T-helper 1 cell (primary cell): ENCODE measurements at regions not wholly inside any gene's neighbourhood (a gene's known extent, or its start where the extent isn't known, plus 50 kb on each side); places are given as distances from the start of the nearest gene placed in this dataset.

Source experiments
- DNase-seq, 5 donors: peaks; one replicate each; pipeline ENCODE4 v3.0.0-alpha.2; 2012 to 2020

DNA sequence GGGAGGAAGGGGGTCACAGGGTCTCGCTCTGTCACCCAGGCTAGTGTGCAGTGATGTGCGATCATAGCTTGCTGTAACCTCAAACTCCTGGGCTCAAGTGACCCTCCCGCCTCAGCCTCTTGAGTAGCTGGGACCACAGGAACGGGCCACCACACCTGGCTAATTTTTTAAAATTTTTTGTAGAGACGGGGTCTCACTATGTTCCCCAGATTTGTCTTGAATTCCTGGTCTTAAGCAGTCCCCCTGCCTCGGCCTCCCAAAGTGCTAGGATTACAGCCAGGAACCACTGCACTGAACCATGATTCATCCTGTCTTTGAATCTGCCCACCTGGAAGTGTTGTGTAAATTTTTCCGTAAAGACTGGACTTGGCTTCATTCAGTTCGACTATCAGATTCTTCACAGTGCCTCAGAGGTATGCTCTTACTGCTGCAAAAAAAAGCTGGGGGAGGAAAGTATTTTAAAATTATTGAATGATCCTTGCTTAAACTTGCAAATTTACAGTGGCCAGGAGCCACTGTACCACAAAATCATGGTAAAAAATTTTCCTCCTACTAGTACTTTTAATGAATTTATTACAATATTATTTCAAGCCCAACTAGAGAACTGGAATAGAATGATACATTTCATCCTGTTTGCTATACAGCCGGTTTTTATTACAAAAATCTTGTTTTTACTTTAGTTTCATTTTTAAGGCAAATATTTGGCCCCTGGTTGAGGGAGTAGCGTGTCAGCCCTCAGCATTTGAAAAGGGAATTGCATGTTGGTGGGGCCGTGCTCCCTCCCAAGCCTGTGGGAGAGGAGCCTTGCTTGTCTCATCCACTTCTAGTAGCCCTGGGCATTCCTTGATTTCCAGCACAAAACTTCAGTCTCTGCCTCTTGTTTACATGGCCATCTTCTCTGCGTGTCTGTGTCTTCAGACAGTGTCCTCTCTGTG is 202.5 kb upstream of the SGK1 start:
- no peak for DNase-seq

DNA sequence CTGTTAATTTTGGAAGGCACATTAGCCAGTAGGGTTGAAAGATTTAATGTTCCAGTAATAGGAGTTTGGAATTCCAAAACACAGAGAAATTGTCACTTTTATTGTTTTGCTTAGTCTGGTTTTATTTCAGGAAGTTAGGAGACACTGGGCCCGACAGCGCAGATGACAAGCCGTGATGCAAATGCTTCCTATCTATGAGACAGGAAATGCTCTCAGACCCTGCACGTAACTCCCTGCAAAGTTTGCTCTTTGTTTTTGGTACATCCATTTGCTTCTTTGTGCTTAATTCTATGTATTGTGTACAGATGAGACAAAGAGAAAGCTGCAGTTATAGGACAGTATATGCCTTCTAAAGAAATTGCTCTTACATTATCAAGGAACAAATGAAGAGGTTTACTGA is 201.6 kb upstream of the SGK1 start:
- peak in 4 of 5 donors; percentile 15 to 76 (median 22) for DNase-seq

- no peak for DNase-seq
Observed at GRCh38 chr6:134517868-134518267, 200.0 kb upstream of the SGK1 start.

- no peak for DNase-seq
Observed at GRCh38 chr6:134517145-134517658, 199.3 kb upstream of the SGK1 start.

GRCh38 chr6:134516582-134516981 is 198.7 kb upstream of the SGK1 start:
- DNase-seq: no peak

DNA sequence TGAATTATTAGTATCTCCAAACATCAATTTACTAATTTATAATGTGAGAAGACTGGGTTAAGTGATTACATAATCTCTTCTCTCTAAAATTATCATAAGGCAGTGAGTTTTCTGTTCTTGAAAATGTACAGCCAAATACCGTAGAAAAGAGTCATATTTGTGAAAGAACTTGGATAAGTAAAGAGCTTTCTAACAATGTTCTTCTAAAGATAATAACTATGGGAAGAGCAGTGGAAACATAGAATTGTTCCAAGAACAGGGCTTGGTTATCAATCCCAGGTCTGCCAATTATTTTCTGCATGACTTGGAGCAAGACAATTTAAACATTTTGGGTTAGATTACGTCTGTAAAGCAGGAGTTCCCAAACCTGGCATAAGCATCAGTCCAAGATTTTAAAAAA is 198.1 kb upstream of the SGK1 start:
- DNase-seq: no peak

DNA sequence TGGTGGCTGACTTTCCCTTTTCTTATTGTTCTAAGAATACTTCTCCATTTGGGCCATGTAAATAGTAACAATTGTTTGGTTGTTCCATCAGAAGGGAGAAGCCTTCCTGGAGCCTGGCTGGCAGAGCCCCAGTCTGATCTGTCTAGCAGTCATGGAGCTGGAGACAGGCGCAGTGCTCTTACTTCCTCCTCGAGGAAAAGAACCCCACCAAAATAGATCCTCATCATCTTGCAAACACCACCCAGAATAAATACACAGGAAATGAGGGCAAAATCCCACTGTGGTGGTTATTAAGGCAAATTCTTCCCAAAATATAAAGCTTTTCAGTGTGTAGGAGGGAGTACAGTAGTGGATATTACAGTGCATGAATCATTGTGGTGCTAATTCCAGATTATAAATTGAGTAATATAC is 195.1 kb upstream of the SGK1 start:
- no peak for DNase-seq

DNA sequence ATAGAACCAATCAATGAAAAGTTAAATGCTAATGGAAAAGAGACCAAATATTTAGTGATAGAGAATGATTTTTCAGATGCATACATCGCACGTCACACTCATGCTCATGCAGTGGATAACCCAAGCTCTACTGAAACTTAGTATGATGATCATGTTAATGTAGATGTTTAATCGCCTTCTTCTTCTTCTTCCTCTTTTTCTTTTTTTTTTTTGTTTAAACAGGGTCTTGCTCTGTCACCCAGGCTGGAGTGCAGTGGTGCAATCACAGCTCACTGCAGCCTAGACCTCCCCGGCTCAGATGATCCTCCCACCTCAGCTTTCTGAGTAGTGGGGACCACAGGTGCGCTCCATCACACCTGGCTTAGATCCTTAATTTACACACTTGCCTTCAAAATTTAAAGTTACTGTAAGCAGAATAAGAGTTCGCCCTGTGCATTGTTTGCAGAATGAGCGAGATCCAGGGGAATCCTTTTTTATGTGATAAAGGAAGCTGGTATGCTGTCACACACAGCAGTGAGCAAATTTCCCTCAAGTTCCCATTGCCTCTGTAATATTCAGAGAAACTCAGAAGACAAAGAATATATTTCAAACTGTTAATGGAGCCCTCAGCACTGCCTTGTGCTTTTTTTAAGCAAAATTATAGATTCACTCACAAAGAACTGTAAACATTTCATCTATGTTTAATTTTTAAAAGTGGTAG is 194.2 kb upstream of the SGK1 start:
- DNase-seq: no peak

- DNase-seq: no peak
Observed at GRCh38 chr6:134510920-134511319, 193.0 kb upstream of the SGK1 start.

DNA sequence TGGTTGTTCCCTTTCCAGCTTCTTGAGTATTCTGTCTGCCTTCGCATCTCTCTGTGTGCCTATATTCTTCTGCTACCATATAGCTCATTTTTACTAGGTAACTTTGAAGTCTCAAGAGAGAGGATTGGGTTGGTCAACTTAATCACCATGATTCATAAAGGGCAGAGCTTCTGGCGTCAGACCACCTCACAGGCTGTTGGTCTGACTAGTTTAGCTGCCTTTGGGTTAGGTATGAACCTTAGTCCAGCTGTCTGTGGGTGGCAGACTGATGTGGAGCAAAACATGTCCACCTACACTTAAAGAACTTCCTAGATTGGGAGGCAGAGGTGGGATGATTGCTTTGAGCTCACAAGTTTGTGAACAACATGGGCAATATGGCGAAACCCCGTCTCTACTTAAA is 192.2 kb upstream of the SGK1 start:
- DNase-seq: no peak

GRCh38 chr6:134508862-134509498 is 191.1 kb upstream of the SGK1 start:
- no peak for DNase-seq

GRCh38 chr6:134506162-134506561 is 188.2 kb upstream of the SGK1 start:
- no peak for DNase-seq

DNA sequence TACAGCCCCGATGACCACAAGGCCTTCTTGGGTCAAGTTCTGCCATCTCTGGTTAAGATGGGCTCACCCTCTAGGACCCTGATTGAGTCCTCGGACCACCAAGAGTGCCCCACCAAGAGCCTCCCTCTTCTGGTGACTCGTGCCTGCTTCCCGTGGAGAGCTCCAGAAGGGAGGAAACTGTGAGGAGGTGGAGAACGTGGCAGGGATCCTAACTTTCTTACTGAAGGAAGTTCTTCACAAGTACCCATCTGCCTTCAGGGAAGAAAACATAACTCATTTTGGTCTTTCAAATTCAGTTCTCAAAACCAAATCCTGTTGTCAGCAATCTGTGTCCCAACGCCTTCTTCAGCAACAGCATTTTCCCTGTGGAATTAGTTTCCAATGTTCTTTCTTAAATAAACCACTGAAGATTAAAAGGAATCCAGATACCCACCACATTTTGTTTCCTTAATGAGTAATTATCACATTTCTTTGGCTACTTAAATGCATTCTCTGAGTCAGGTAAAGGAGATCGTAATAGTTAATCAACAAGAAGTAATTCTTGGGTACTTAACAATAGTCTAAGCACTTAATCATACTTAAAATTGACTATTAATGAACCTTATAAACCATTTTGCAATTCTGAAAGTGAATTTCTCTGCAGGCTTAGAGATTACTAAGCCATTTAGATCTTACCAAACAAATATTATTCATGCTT is 185.8 kb upstream of the SGK1 start:
- DNase-seq: no peak

DNA sequence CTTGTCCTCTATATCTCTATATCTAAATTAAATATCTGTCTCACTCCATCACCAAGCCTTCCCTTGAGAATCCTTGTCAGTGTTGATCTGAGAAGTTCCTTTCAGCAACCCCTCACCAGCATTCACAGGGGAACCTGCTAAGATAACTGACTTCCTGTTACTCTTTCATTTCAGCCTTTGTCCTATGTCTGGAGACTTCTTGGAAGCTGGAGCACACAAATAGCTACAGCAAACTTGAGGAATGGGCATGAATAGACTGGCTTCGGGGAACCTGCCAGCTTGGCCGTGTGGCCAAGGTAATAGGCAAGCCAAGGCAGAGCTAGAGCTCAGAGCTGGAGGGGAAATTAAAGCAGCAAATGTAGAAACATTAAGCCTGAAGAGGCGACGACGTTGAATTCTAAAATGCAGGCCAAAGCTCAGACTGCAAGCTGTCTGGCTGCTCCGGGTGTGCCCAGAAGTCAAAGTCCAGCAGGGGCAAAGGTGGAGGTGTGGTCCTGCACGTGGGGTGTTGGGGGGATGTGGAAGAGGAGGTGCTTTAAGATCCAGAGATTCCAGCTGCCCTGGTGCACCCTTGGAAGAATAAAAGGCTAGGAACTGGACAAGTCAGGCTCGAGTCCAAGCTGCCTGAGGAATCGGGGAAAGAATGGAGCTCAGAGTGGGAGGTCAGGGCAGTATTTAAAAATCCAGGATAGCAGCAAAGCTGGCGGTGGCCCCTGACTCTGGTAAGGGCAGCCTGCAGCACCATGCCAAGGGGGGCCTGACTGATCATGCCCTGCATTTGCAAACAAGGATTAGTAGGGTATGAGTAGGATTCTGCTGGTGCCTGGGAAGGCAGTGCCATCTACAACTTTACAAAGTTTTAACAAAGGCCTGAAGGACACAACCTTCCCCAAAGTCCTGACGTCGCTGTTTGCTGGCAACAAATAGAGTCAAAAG is 185.0 kb upstream of the SGK1 start:
- DNase-seq: no peak

DNA sequence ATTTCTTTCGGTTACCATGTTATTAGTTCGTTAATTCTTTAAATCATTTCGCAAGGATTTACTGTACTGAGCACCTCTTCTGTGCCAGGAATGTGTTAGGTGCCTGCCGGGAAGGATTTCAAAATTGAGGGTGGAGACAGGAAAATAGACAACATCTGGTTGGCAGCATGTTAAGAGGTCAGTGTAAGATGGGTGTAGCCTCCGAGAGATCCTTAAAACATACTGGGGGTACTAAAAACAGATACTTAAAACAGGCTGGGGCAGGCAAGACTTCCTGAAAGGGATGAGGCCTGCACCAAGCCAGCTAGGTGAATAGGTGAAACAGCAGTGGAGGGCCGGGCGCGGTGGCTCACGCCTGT is 178.0 kb upstream of the SGK1 start:
- DNase-seq: no peak

DNA sequence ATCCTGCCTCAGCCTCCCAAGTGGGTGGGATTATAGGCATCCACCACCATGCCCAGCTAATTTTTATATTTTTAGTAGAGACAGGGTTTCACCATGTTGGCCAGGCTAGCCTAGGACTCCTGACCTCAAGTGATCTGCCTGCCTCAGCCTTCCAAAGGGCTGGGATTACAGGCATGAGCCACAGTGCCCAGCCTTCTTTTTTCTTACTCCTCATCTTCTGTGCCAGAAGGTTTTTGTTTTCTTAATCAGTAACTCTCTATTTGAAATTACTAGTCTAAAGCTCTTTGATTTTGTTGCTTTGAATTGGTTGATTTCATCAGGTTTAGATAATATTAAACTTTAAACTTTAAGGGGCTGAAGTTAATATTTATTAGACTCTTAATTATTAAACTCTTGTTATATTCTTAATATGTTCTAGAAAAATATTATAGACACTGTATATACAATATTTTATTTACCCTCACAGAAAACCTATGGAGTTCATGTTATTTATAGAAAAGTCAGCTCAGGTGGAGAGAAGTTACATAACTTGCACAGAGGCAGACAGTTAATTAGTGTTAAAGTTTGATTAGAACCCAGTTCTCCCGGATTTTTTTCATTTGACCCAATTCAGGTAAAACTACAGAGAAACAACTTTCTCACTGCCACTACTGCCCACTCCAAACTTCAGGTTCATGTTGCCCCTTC is 177.4 kb upstream of the SGK1 start:
- no peak for DNase-seq

DNA sequence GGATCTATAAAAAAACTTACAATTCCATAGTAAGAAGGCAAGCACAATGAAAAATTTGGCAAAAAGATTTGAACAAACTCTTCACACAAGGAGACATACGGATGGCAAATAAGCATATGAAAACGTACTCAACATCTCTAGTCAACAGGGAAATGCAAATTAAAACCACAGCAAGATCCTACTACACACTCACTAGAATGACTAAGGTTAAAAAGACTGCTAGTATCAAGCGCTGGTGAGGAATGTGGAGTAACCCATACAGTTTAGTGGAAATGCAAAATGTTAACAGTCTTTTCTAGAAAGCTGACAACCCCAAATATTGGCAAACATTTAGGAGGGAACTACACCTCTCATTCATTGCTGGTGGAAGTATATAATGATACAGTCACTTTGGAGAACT is 175.9 kb upstream of the SGK1 start:
- DNase-seq: no peak

DNA sequence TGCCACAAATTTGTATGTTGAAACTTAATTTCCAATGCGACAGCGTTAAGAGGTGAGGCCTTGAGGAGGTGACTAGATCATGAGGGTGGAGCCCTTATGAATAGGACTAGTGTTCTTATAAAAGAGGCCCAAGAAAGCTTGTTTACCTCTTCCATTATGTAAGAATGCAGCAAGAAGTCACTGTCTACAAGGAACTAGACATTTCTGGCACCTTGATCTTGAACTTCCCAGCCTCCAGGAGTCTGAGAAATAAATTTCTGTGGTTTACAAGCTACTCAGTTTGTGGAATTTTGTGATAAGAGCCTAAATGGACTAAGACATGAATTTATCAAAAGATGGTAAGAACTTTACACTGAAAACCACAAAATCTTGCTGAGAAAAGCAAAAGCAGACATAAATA is 173.6 kb upstream of the SGK1 start:
- no peak for DNase-seq

GRCh38 chr6:134482593-134483270 is 164.8 kb upstream of the SGK1 start:
- DNase-seq: no peak

GRCh38 chr6:134481966-134482365 is 164.1 kb upstream of the SGK1 start:
- DNase-seq: no peak

- DNase-seq: no peak
Observed at GRCh38 chr6:134480593-134480992, 162.7 kb upstream of the SGK1 start.
